ENCODE measurements at regions not wholly inside any gene's neighbourhood (a gene's known extent, or its start where the extent isn't known, plus 50 kb on each side); places are given as distances from the start of the nearest gene placed in this dataset.

DNA sequence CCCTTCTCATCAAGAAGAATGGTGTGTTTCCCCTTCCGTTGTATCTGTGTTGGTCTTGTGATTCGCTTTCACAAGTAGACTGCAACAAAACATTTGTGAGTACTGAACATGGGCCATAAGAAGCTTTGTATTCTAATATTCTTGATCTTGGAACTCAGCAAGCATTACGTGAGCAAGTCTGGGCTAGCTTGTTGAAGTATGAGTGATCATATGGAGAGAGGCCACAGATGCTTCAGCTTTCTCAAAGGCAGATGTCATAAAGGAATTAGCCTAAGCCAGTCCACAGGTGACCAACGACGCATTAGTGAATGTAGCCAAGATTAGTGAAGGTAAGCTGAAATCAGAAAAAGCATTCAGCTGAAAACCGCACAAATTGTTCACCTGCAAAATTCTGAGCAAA lies 609.6 kb upstream of the NEGR1 start:
- POLR2A ChIA-PET, result no interaction called here
- Mint-ChIP-seq H3K9me3 (no peaks in the 10 kb centered on the region), H3K4me3 (no peak overlapping the region), H3K36me3 (no peaks in the 10 kb centered on the region), H3K27ac (no peak overlapping the region), H3K27me3 (no peaks in the 10 kb centered on the region), H3K4me1 (no peaks in the 10 kb centered on the region)
- no peak for DNase-seq
- no peak for ATAC-seq (ENCODE audit: low read depth)

DNA sequence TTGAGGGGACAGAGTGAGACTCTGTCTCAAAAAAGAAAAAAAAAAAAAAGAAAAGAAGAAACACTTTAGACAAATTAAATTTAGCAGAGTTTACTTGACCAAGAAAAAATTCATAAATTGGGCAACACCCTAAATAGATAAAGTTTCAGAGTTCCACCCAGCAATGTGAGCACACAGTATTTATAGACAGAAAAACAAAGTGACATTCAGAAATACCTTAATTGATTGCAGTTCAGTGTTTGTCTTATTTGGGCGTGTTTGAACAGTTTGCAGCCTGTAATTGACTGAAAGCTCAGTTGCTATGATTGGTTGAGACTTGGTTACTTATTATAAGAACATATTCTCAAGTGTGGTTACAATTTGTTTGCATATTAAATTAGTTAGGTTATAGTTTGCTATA lies 603.5 kb upstream of the NEGR1 start:
- Mint-ChIP-seq H3K36me3 (no peaks in the 10 kb centered on the region), H3K4me1 (no peaks in the 10 kb centered on the region), H3K9me3 (peaks cover 1% of the 10 kb centered on the region), H3K4me3 (no peak overlapping the region), H3K27me3 (no peaks in the 10 kb centered on the region), H3K27ac (no peak overlapping the region)
- ATAC-seq (ENCODE audit: low read depth) (no peak), DNase-seq (no peak)
- POLR2A ChIA-PET, result no interaction called here

DNA sequence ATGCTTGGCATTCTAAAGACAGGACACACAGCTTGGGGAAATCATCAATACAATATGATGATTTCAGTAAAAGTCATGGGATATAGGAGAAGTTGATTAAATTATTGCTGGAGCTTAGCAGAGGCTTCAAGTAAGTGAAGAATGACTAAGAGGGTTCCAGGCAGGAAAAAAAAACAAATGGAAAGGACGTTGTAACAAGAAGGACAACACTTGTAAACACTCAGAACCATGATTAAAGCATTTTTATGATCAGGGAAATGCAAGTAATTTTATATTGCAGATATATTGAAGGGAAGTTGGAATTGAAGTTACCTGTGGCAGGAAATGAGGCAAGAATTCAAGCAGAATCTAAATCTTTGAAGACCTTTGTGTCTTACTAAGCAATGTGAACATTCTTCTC lies 602.7 kb upstream of the NEGR1 start:
- Mint-ChIP-seq H3K36me3 (no peaks in the 10 kb centered on the region), H3K4me3 (no peak overlapping the region), H3K27me3 (no peaks in the 10 kb centered on the region), H3K27ac (no peak overlapping the region), H3K9me3 (peaks cover 1% of the 10 kb centered on the region), H3K4me1 (no peaks in the 10 kb centered on the region)
- ATAC-seq (ENCODE audit: low read depth) (no peak), DNase-seq (no peak)
- POLR2A ChIA-PET, result no interaction called here

- Mint-ChIP-seq H3K27me3 (no peaks in the 10 kb centered on the region), H3K36me3 (no peaks in the 10 kb centered on the region), H3K4me3 (no peak overlapping the region), H3K27ac (no peak overlapping the region), H3K4me1 (no peaks in the 10 kb centered on the region), H3K9me3 (no peaks in the 10 kb centered on the region)
- ATAC-seq (ENCODE audit: low read depth), result no peak
- no peak for DNase-seq
- POLR2A ChIA-PET, result no interaction called here
Measured at GRCh38 chr1:72869873-72870272, 587.5 kb upstream of the NEGR1 start.

GRCh38 chr1:72869441-72869840 lies 587.1 kb upstream of the NEGR1 start:
- H3K4me1 Mint-ChIP-seq, result no peaks in the 10 kb centered on the region
- no peak overlapping the region for H3K27ac Mint-ChIP-seq
- H3K4me3 Mint-ChIP-seq, result no peak overlapping the region
- POLR2A ChIA-PET, result no interaction called here
- no peaks in the 10 kb centered on the region for H3K9me3 Mint-ChIP-seq
- no peaks in the 10 kb centered on the region for H3K27me3 Mint-ChIP-seq
- ATAC-seq (ENCODE audit: low read depth) (no peak), DNase-seq (no peak)
- H3K36me3 Mint-ChIP-seq, result no peaks in the 10 kb centered on the region

- H3K9me3 Mint-ChIP-seq, result no peaks in the 10 kb centered on the region
- POLR2A ChIA-PET, result no interaction called here
- H3K4me1 Mint-ChIP-seq, result no peaks in the 10 kb centered on the region
- no peak overlapping the region for H3K27ac Mint-ChIP-seq
- no peaks in the 10 kb centered on the region for H3K36me3 Mint-ChIP-seq
- no peak for DNase-seq
- H3K27me3 Mint-ChIP-seq, result no peaks in the 10 kb centered on the region
- H3K4me3 Mint-ChIP-seq, result no peak overlapping the region
- ATAC-seq (ENCODE audit: low read depth), result no peak
Measured at GRCh38 chr1:72851597-72851996, 569.3 kb upstream of the NEGR1 start.

DNA sequence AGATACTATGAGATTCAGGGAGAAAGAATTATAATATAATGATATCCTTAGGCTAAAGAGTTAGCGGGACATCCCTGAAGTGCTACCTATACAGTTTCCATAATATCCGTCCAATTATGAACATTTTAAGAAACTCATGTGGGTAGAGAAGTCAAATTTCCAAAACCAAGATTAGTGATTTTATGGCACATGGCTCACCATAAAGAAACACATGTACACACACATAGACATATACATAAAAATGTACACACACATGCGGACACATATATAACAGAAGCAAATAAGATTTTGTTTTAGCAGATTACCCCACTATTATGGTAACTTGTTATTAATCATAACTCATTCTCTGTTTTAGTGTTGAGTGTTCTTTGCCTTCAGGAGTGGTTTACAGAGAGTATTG lies 566.7 kb upstream of the NEGR1 start:
- POLR2A ChIA-PET, result no interaction called here
- Mint-ChIP-seq H3K9me3 (peaks cover 1% of the 10 kb centered on the region), H3K4me3 (no peak overlapping the region), H3K27ac (no peak overlapping the region), H3K4me1 (no peaks in the 10 kb centered on the region), H3K36me3 (no peaks in the 10 kb centered on the region), H3K27me3 (no peaks in the 10 kb centered on the region)
- ATAC-seq (ENCODE audit: low read depth), result no peak
- no peak for DNase-seq

- H3K27me3 Mint-ChIP-seq, result no peaks in the 10 kb centered on the region
- H3K4me3 Mint-ChIP-seq, result no peak overlapping the region
- peaks cover 1% of the 10 kb centered on the region for H3K9me3 Mint-ChIP-seq
- no peak for ATAC-seq (ENCODE audit: low read depth)
- H3K4me1 Mint-ChIP-seq, result no peaks in the 10 kb centered on the region
- no peak for DNase-seq
- H3K27ac Mint-ChIP-seq, result no peak overlapping the region
- POLR2A ChIA-PET, result no interaction called here
- H3K36me3 Mint-ChIP-seq, result no peaks in the 10 kb centered on the region
Measured at GRCh38 chr1:72847651-72848050, 565.3 kb upstream of the NEGR1 start.

- H3K4me1 Mint-ChIP-seq, result no peaks in the 10 kb centered on the region
- ATAC-seq (ENCODE audit: low read depth), result no peak
- no peaks in the 10 kb centered on the region for H3K36me3 Mint-ChIP-seq
- H3K9me3 Mint-ChIP-seq, result peaks cover 5% of the 10 kb centered on the region
- POLR2A ChIA-PET, result no interaction called here
- no peak overlapping the region for H3K27ac Mint-ChIP-seq
- no peaks in the 10 kb centered on the region for H3K27me3 Mint-ChIP-seq
- no peak overlapping the region for H3K4me3 Mint-ChIP-seq
- no peak for DNase-seq
Measured at GRCh38 chr1:72846476-72847278, 564.3 kb upstream of the NEGR1 start.

- DNase-seq, result no peak
- Mint-ChIP-seq H3K4me1 (no peaks in the 10 kb centered on the region), H3K27me3 (no peaks in the 10 kb centered on the region), H3K4me3 (no peak overlapping the region), H3K27ac (no peak overlapping the region), H3K36me3 (no peaks in the 10 kb centered on the region), H3K9me3 (peaks cover 5% of the 10 kb centered on the region)
- ATAC-seq (ENCODE audit: low read depth), result no peak
- POLR2A ChIA-PET, result no interaction called here
Measured at GRCh38 chr1:72845981-72846380, 563.6 kb upstream of the NEGR1 start.

GRCh38 chr1:72845381-72845780 lies 563.0 kb upstream of the NEGR1 start:
- no peak for DNase-seq
- POLR2A ChIA-PET, result no interaction called here
- Mint-ChIP-seq H3K4me1 (no peaks in the 10 kb centered on the region), H3K9me3 (peaks cover 5% of the 10 kb centered on the region), H3K27me3 (no peaks in the 10 kb centered on the region), H3K36me3 (no peaks in the 10 kb centered on the region), H3K4me3 (no peak overlapping the region), H3K27ac (no peak overlapping the region)
- no peak for ATAC-seq (ENCODE audit: low read depth)

DNA sequence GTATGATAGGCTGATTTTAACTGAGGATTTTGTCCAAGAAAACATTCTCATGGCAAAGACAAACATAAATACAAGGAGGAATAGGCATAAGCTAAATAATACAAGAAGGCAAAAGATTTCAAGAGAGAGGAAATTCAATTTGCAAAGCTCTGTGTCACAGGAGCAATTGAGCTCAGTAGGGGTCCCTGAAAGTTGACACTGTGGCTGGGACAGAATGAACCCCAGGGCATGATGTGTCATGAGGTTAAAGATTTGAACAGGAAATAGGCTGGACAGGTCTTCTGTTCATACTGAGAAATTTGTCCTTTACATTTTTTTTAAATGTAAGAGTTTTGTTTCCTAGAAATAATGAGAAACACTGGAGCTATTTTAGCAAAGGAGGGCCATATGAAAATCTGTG lies 555.4 kb upstream of the NEGR1 start:
- no peaks in the 10 kb centered on the region for H3K27me3 Mint-ChIP-seq
- no peak for DNase-seq
- POLR2A ChIA-PET, result no interaction called here
- no peaks in the 10 kb centered on the region for H3K36me3 Mint-ChIP-seq
- no peaks in the 10 kb centered on the region for H3K4me1 Mint-ChIP-seq
- peaks cover 9% of the 10 kb centered on the region for H3K9me3 Mint-ChIP-seq
- H3K4me3 Mint-ChIP-seq, result no peak overlapping the region
- no peak for ATAC-seq (ENCODE audit: low read depth)
- no peak overlapping the region for H3K27ac Mint-ChIP-seq

DNA sequence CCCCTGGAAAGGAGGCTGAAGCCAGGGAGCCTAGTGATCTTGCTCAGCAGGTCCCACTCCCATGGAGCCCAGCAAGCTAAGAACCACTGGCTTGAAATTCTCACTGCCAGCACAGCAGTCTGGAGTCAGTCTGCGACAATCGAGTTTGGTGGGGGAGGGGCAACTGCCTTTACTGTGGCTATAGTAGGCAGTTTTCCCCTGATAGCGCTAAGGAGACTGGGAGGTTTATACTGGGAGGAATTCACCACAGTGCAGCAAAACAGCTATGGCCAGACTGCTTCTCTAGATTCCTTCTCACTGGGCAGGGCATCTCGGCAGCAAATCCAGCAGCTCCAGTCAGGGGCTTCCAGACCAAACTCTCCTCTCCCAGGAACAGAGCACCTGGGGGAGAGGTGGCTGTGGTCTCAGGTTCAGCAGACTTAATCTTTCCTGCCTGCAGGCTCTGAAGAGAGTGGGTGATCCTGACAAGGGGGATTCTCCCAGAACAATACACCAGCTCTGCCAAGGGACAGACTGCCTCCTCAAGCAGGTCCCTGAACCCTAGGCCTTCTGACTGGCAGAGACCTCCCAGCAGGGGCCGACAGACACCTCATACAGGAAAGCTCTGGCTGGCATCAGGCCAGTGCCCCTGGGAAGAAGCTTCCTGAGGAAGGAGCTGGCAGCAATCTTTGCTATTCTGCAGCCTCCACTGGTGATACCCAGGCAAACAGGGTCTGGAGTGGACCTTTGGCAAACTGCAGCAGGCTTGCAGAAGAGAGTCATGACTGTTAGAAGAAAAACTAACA lies 548.5 kb upstream of the NEGR1 start:
- no peak overlapping the region for H3K27ac Mint-ChIP-seq
- no peak for ATAC-seq (ENCODE audit: low read depth)
- H3K27me3 Mint-ChIP-seq, result no peaks in the 10 kb centered on the region
- DNase-seq, result no peak
- POLR2A ChIA-PET, result no interaction called here
- H3K36me3 Mint-ChIP-seq, result no peaks in the 10 kb centered on the region
- no peaks in the 10 kb centered on the region for H3K4me1 Mint-ChIP-seq
- H3K9me3 Mint-ChIP-seq, result peaks cover 8% of the 10 kb centered on the region
- H3K4me3 Mint-ChIP-seq, result no peak overlapping the region

DNA sequence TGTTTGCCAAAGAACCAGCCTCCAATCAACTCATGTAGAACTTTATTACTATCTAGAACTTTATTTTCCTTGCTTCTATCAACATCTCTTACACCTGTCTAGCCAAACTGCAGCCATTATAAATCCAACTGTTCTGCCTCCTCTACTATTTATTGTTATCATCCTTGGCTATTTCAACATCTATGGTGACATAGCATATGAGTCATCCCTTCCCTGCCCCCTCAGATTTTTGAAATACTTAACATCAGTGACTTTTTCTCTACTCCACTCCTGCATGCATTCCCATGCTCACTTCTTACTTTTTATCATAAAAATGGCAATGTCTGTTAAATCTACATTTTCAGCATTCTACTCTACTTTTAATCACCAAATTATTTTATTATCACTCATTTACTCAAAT lies 544.9 kb upstream of the NEGR1 start:
- no peaks in the 10 kb centered on the region for H3K4me1 Mint-ChIP-seq

More for the DNA sequence above, 544.9 kb upstream of the NEGR1 start:
- Mint-ChIP-seq H3K27ac (no peak overlapping the region), H3K36me3 (no peaks in the 10 kb centered on the region), H3K4me3 (no peak overlapping the region), H3K27me3 (no peaks in the 10 kb centered on the region), H3K9me3 (peaks cover 6% of the 10 kb centered on the region)
- POLR2A ChIA-PET, result no interaction called here
- ATAC-seq (ENCODE audit: low read depth) (no peak), DNase-seq (no peak)

Measured in activated naive CD8-positive, alpha-beta T cell treated with anti-CD3 and anti-CD28 coated beads, Interleukin-2, amount 10 ng/mL, durations not matched to agents 7 days and 5 days (primary cell).